HG03342 (cell line): ENCODE measurements at regions not wholly inside any gene's neighbourhood (a gene's known extent, or its start where the extent isn't known, plus 50 kb on each side); places are given as distances from the start of the nearest gene placed in this dataset.
"Not testable (repeated sequence)": the region's sequence is repeated elsewhere in the genome, so short reads cannot be mapped to it uniquely, and the experiment has no call there.

Source experiments
- ATAC-seq: cut with Tn5 transposase; IDR thresholded peaks from one replicate; pipeline ENCODE4 v1.9.1; 2021; ENCODE audit warnings: mild to moderate bottlenecking, moderate library complexity; ENCODE audit not compliant: unreplicated experiment

DNA sequence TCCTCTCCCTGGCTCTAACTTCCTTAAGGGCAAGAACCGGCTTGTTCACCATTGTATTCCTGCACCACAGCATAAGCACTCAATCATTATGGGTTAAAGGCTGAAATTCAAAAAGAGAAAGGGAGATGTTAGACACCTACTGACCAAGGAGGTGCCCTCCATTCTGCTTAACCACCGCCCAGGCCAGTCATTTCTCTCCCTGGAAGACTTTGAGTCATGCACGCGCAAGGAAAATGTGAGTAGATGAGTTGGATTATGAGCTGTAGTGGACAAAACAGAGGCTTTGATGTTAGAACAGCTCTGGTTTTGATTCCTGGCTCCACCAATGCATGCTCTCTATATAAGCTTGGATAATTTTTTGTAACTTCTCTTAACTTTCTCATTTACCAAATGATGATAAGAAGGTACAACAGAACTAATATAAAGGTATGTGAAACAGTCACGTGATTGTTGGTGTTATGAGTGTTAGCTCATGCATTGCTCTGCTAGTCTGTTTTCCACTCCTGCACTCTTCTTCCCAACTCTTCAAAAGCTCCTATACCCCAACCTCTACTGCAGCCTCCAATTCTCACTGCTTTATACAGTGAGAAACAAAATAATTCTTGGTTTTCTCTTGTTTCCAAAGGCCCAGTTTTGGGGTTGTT lies 148.4 kb upstream of the ATP11B start:
- no peak for ATAC-seq

GRCh38 chr3:182650568-182651128 lies 142.7 kb upstream of the ATP11B start:
- no peak for ATAC-seq

DNA sequence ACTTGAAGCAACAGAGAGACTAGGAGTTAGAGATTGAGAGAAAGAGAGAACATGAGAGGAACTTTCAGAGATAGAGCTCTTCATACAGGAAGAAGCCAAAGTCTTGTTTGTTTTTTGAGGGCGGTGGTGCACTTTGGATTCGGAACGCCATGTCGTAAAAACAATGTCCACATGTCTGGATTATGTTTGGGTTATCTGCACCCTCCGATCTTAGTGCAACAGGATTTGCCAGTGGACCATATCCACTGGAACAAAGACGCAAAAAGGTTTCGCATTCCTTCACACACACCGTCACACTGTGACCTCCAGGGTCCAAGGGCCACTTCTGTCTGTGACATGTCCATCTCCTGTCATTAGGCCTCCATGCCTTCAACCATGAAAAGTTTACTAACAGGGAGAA lies 141.8 kb upstream of the ATP11B start:
- no peak for ATAC-seq

GRCh38 chr3:182653065-182653464 lies 140.2 kb upstream of the ATP11B start:
- not testable (repeated sequence) for ATAC-seq

GRCh38 chr3:182668541-182668940 lies 124.8 kb upstream of the ATP11B start:
- no peak for ATAC-seq

DNA sequence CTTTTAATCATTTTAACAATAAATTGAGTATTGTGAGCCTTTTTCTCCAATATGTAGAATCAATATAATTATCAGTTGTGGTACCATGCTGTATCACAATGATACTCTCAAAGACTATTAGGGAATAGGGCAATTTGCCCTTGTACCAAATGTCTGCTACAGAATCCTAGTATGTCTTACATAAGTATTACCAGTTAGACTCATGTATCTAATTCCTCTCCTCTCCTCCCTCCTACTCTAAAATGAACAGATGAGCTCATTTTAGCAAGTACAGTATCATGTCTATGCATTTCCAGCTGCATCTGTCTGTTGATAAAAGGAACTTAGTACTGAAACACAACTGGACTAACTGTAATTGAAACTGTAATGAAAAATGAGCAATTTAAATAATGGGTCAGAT lies 124.3 kb upstream of the ATP11B start:
- ATAC-seq, result no peak

DNA sequence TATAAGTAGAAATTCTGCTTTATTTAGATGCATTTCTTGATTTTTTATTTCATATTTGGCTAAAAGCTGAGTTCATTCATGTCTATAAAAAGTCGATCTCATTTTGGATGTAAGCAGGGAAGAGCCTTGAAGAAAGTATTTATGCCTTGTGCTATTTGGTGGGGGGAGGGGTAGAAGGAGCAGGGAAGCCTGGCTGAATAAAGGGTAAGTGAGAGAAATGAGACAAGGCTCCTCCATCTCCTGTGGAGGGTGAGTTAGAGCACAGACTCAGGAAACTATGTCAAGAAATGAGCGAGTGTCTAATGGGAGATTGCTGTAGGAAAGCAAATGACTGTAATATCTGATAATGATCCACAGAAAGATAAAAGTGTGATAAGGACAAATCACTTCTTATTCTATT lies 121.8 kb upstream of the ATP11B start:
- no peak for ATAC-seq

DNA sequence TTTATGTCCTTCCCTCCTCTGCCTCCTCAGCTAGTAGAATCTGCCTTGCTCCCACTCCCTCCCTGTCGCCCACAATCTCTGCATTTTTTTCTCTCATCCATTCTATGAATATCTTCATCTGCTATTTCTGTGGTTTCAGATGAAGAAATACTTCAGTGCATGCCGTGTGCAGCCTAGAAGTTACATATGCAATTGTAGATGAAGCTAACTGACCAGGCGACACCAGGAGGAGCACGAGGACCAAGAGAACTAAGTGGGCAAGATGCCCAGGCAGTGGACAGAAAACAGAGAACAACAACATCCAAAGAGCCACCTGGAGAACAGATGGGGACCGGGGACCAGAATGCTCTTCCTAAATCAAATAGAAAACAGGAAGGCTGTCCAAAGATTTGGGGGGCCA lies 121.4 kb upstream of the ATP11B start:
- no peak for ATAC-seq

DNA sequence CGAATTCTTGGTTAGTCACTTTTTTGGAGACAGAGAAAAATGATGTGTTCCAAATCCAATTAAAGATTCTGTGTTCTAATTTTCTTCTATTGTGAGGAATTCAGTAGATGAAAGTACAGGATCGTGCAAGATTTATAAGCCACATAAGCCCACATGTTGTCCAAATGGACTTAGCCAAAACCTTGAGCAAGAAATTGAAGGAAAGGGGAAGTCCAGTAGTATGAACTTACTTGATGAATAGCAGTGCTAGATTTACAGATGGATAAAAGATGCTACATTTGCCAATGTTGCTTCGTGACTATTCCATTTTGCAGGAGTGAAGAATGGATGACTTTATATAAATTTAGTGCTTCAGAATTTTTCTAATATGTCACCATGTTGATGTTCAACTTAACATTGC lies 120.0 kb upstream of the ATP11B start:
- no peak for ATAC-seq

- peak; percentile 93 for ATAC-seq
These were observed 110.8 kb upstream of the ATP11B start for GRCh38 chr3:182682263-182683241.

GRCh38 chr3:182683453-182683852 lies 109.9 kb upstream of the ATP11B start:
- ATAC-seq, result peak; percentile 60

DNA sequence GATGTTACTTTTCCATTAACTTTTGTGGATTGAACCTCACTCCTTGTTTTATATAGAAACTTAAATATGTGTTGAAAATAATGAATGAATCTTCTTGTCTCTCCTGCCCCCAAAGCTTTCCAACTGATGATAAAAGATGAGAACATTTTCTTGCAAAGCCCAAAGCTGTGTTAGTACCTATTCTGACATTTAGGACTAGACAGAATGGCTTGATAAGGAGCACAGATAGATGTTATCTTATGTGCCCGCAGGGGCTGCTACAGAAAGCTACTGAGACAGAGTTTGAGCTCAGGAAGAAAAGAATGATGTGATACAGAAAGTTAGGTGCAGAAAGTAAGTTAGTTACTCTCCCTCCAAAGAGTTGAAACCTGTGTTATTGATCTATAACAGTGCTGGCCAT lies 109.4 kb upstream of the ATP11B start:
- no peak for ATAC-seq

DNA sequence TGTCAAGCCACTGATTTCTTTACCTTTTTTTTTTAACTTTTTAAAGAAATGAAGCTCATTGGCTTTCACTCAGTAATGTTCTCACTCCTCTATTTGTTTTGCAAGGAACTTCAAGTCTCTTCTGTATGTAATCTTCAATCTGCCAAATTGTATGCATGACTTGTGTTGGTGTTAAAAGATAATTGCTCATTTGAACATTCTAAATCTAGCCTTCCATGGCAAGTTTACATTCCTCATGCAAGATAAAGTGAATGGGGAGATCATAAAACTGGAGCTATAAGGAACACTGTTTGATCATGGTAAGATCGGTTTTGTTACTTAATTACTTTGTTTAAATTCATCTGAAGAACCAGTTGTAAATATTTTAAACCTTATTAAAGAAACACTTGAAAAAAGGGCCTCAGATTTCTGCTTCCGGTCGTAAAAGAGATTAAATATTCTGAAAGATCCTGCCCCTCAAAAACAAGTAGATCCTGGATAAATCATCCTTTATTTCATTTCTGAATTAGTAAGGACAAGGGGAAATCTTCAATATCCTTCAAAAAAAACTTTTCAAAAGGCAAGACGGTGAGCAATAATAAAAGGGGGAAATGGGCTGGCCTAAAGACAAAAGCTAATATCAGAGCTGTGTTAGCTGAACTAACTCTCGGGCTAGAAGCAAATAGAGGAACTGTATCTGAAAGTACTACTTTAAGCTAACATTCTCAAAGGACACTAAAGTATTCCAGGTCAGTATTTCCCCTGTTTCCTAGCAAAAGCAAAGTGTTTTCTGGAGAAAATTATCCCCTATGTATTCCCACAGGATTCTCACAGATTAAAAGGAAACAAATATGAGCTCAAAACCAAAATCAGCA lies 107.0 kb upstream of the ATP11B start:
- no peak for ATAC-seq

GRCh38 chr3:182690172-182690571 lies 103.1 kb upstream of the ATP11B start:
- ATAC-seq, result no peak

GRCh38 chr3:182692021-182692420 lies 101.3 kb upstream of the ATP11B start:
- peak; percentile 78 for ATAC-seq

DNA sequence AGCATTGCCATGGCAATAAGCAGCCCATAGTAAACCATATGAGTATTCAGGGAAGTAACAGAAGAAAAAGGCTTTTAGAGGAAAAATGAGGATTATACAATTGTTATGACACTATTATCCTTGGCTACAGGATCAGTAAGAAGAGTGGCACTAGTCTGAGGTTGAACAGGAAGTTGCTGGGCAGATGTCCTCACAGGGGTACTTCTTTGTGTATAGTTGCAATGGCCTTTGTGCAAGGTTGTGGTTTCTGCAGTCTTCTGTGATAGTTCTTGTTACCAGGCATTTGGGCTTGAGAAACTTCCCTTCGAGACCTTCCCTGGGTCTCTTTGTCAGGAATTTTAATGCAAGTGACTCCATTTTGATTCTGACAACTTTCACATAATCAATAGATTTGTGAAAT lies 100.6 kb upstream of the ATP11B start:
- ATAC-seq, result peak; percentile 45

DNA sequence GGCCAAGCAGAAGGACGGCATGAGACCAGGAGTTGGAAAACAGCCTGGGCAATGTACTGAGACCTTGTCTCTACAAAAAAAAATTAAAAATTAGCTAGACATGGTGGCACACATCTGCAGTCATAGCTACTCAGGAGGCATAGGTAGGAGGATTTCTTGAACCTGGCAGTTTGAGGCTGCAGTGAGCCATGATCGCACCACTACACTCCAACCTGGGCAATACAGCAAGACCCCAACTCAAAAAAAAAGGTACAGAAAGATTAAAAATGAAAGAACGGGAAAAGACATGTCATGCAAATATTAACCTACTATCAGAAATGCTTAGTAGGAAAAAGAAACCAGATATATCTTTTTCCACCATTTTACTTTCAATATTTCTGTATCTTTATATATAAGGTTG lies 99.6 kb upstream of the ATP11B start:
- ATAC-seq, result no peak

GRCh38 chr3:182696916-182697315 lies 96.4 kb upstream of the ATP11B start:
- no peak for ATAC-seq

DNA sequence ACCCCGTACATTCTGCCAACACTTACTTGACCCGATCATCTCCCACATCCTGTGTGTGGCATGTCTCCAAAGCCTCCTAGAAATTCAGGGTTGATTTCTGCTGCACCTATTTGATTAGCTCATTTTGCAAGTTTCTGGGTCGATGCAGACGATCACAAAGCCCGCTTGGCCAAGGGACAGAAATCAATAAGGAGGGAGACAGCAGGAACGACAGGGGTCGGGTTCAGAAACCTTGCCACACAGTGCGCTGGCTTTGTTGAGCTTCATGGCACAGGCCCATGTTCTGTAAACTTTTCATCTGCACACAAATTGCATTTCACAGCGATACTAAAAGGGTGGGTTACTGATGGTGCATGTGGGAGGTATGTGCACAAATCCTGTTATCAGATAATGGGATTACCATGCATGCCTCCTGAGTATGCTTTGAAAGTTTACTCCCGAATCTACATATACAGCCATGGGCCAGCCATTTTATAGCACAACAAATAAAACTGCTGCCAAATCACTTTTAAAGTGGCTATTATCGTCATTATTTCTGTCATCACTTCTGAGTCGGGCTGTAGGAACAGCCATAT lies 95.9 kb upstream of the ATP11B start:
- no peak for ATAC-seq

DNA sequence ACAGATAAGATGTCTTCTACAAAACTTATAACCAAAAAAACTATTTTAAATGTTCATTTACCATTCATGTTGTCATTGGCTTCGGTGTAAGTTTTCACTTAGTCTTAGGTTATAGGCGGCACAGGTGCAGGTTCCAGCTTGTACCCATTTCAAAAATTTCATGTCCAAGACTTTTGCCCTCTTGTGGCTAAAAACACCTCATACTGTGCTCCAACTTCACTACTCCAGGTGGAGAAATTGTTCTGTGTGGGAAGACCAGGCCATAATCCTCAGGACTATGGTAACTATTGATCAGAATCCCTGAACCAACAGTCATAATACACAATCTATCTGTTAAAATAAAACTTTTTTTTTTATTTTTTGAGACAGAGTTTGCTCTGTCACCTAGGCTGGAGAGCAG lies 95.2 kb upstream of the ATP11B start:
- ATAC-seq, result no peak
